HCT116 (cell line): ENCODE measurements at regions not wholly inside any gene's neighbourhood (a gene's known extent, or its start where the extent isn't known, plus 50 kb on each side); places are given as distances from the start of the nearest gene placed in this dataset.

Experiments
- ATAC-seq: fragments of 200-7000 bp; cut with Tn5 transposase; 2 replicates; pipeline ENCODE4 v1.9.1; 2020; ENCODE audit warnings: mild to moderate bottlenecking, moderate library complexity
- BruUV-seq: library from RNA; stranded (reverse); fragments of 400-500 nt; replicated peaks from 2 replicates; lab custom pipeline; 2021; lab: Mats Ljungman, UMichigan
- CTCF ChIA-PET: fragments of 300-600 bp; sonication (Branson Sonifier 250); formaldehyde crosslinking; loops from one replicate; lab custom pipeline; 2021; ENCODE audit warnings: antibody characterized with exemption; lab: Charles Lee
- POLR2A ChIA-PET: fragments of 300-600, 350-600 bp; sonication (Branson Sonifier 250); formaldehyde crosslinking; loops from one replicate; lab custom pipeline; 2021; ENCODE audit warnings: antibody characterized with exemption; lab: Charles Lee
- RAD21 ChIA-PET, 2 experiments: fragments of 300-600 bp; sonication (Branson Sonifier 250); formaldehyde crosslinking; loops; one replicate each; lab custom pipeline; 2023; ENCODE audit warnings: low total read pairs in 2 of 2; ENCODE audit not compliant: uncharacterized antibody in 2 of 2, unreplicated experiment in 2 of 2, low non-redundant PET in 1 of 2; lab: Charles Lee
- DNase-seq: peaks from one replicate; pipeline ENCODE4 v3.0.0-alpha.2; 2010; ENCODE audit warnings: low read depth, low spot score
- H2AFZ ChIP-seq: fragments of 200-600 bp; shearing (Covaris generic), sonication (generic); 2 replicates; pipeline ENCODE4 v1.6.1; 2017; ENCODE audit warnings: low read depth, mixed run types, mixed read lengths, antibody characterized with exemption, low read length; ENCODE audit not compliant: poor library complexity, severe bottlenecking
- H3K27ac ChIP-seq: 2 replicates; pipeline ENCODE4 v1.5.1; 2012; ENCODE audit warnings: low read depth, low read length
- H3K27me3 ChIP-seq: fragments of 200-600 bp; sonication (generic); 2 replicates; pipeline ENCODE4 v1.6.1; 2016; ENCODE audit warnings: mixed run types, low read length, mixed read lengths; ENCODE audit not compliant: insufficient read depth
- H3K36me3 ChIP-seq, 2 experiments: fragments of 200-500 bp in 1 of 2; fragments of 200-600 bp in 1 of 2; sonication (Bioruptor generic) in 1 of 2; sonication (generic) in 1 of 2; 2 replicates each; pipeline versions ENCODE4 v1.5.1 to v1.6.1; 2014 to 2016; ENCODE audit warnings: low read length in 2 of 2, inconsistent platforms in 1 of 2, mixed read lengths in 1 of 2, mixed run types in 1 of 2; ENCODE audit not compliant: insufficient read depth in 2 of 2, control insufficient read depth in 1 of 2
- H3K4me1 ChIP-seq, 2 experiments: fragments of 200-600 bp in 1 of 2; sonication (generic) in 1 of 2; 2 replicates each; pipeline versions ENCODE4 v1.5.1 to v1.6.1; 2012 to 2017; ENCODE audit warnings: low read length in 2 of 2, inconsistent platforms in 1 of 2, mild to moderate bottlenecking in 1 of 2, mixed read lengths in 1 of 2, mixed run types in 1 of 2, moderate library complexity in 1 of 2; ENCODE audit not compliant: insufficient read depth in 2 of 2, control insufficient read depth in 1 of 2
- H3K4me2 ChIP-seq: fragments of 200-600 bp; sonication (generic); 2 replicates; pipeline ENCODE4 v1.6.1; 2017; ENCODE audit warnings: mixed run types, low read length, mixed read lengths
- H3K4me3 ChIP-seq, 2 experiments: fragments of 200-600 bp in 1 of 2; sonication (generic) in 1 of 2; replicated peaks in 1 of 2; 2 replicates each; pipeline ENCODE4 v1.5.1; 2011 to 2016; ENCODE audit warnings: low read length in 2 of 2, control low read depth in 1 of 2, low read depth in 1 of 2, mild to moderate bottlenecking in 1 of 2, mixed read lengths in 1 of 2, mixed run types in 1 of 2
- H3K79me2 ChIP-seq: fragments of 200-600 bp; sonication (generic); 2 replicates; pipeline ENCODE4 v1.6.1; 2017; ENCODE audit warnings: mild to moderate bottlenecking, mixed run types, low read length, moderate library complexity, mixed read lengths; ENCODE audit not compliant: insufficient read depth
- H3K9ac ChIP-seq: fragments of 200-600 bp; sonication (generic); 2 replicates; pipeline ENCODE4 v1.6.1; 2016; ENCODE audit warnings: low read length, mixed read lengths
- H3K9me2 ChIP-seq: fragments of 200-600 bp; sonication (generic), shearing (Covaris generic); 2 replicates; pipeline ENCODE4 v1.6.1; 2017; ENCODE audit warnings: mixed run types, mild to moderate bottlenecking, moderate library complexity; ENCODE audit not compliant: insufficient read depth
- H3K9me3 ChIP-seq, 2 experiments: fragments of 200-500 bp in 1 of 2; fragments of 200-600 bp in 1 of 2; sonication (Bioruptor generic) in 1 of 2; sonication (generic) in 1 of 2; 2 replicates each; pipeline ENCODE4 v1.6.1; 2014 to 2017; ENCODE audit warnings: low read length in 2 of 2, mixed read lengths in 2 of 2, inconsistent platforms in 1 of 2, low read depth in 1 of 2, mild to moderate bottlenecking in 1 of 2, mixed run types in 1 of 2, moderate library complexity in 1 of 2; ENCODE audit not compliant: control insufficient read depth in 1 of 2, insufficient read depth in 1 of 2
- H4K20me1 ChIP-seq: fragments of 200-600 bp; sonication (generic), shearing (Covaris generic); 2 replicates; pipeline ENCODE4 v1.6.1; 2017; ENCODE audit warnings: mixed run types, mild to moderate bottlenecking, moderate library complexity; ENCODE audit not compliant: insufficient read depth
- CTCF ChIP-seq, 3 experiments: fragments of 200-600 bp in 1 of 3; sonication (generic) in 1 of 3; IDR thresholded peaks in 2 of 3; conservative IDR thresholded peaks in 1 of 3; 2 replicates each; pipeline ENCODE4 v1.5.1; 2012 to 2017; ENCODE audit warnings: low read depth in 2 of 3, low read length in 2 of 3, antibody characterized with exemption in 1 of 3, borderline replicate concordance in 1 of 3, control low read depth in 1 of 3, mild to moderate bottlenecking in 1 of 3, mixed read lengths in 1 of 3, mixed run types in 1 of 3, moderate library complexity in 1 of 3; ENCODE audit not compliant: insufficient read depth in 1 of 3
- FOSL1 ChIP-seq: IDR thresholded peaks from 2 replicates; pipeline ENCODE4 v1.6.1; 2012; ENCODE audit warnings: low read depth
- JUND ChIP-seq: IDR thresholded peaks from 2 replicates; pipeline ENCODE4 v1.6.1; 2012
- SRF ChIP-seq: IDR thresholded peaks from 2 replicates; pipeline ENCODE4 v1.6.1; 2012; ENCODE audit warnings: low read depth
- ZBTB33 ChIP-seq: IDR thresholded peaks from 2 replicates; pipeline ENCODE4 v1.6.1; 2011; ENCODE audit warnings: mild to moderate bottlenecking, low read length, moderate library complexity; ENCODE audit not compliant: insufficient replicate concordance; ENCODE audit errors: extremely low read depth
- intact Hi-C: fragments of 100-400 bp; cut with micrococcal nuclease; formaldehyde crosslinking; loops from 2 replicates; pipeline ENCODE4 v1.10.0; 2022

GRCh38 chr12:125314051-125314755 lies 249.0 kb downstream of the AACS start:
- no peaks in the 10 kb centered on the region for H3K79me2 ChIP-seq
- BruUV-seq: no TSS peak
- intact Hi-C loops: no loop called here
- POLR2A ChIA-PET: no interaction called here
- ATAC-seq (no peak), DNase-seq (no peak)
- no peak overlapping the region for H3K4me2 ChIP-seq
- H3K27me3 ChIP-seq: peaks cover 18% of the 10 kb centered on the region; the same call in 1 of the 2 replicates
- H3K36me3 ChIP-seq: no peaks in the 10 kb centered on the region
- no peak overlapping the region for H3K27ac ChIP-seq
- H3K9ac ChIP-seq: no peak overlapping the region
- H3K4me3 ChIP-seq: no peak overlapping the region
- H4K20me1 ChIP-seq: no peaks in the 10 kb centered on the region
- no peaks in the 10 kb centered on the region for H3K4me1 ChIP-seq
- RAD21 ChIA-PET: no interaction called here
- H2AFZ ChIP-seq: no peak overlapping the region
- no peaks in the 10 kb centered on the region for H3K9me3 ChIP-seq
- CTCF ChIA-PET: no interaction called here
- TF ChIP-seq CTCF (IDR thresholded peaks at IDR 0.05 in 2 of 3, conservative IDR thresholded peaks at IDR 0.05 in 1 of 3; ENCODE audit: borderline replicate concordance in 1 of 3, insufficient read depth in 1 of 3, low read depth in 2 of 3, low read length in 2 of 3): no peak
- TF ChIP-seq ZBTB33: no peak
- TF ChIP-seq SRF: no peak
- TF ChIP-seq FOSL1: no peak
- TF ChIP-seq JUND: no peak
- TF ChIP-seq, all 23 proteins: peak for 0
- no peaks in the 10 kb centered on the region for H3K9me2 ChIP-seq
